Fibroblast of skin of right quadriceps (primary cell): ENCODE measurements at regions not wholly inside any gene's neighbourhood (a gene's known extent, or its start where the extent isn't known, plus 50 kb on each side); places are given as distances from the start of the nearest gene placed in this dataset.

Source experiments
- DNase-seq: peaks from one replicate; pipeline ENCODE4 v3.0.0-alpha.2; 2013

DNA sequence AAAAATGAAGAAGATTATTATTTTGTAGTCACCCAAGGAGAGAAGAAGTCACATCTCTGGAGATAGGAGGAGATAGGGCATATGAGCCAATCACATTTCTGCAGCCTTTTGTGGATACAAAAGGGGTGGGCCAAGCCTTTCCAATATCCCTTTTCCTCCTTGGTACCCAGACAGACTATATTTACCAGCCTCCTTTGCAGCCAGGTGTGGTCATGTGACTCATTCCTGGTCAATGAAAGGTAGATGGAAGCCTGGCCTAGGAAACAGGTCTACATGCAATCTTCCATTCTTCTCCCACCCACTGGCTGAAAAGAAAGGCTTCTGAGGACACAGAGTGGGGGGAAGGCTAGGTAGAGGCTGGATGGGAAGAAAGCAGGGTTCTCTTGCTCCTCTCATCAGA lies 58.1 kb upstream of the ERG start:
- no peak for DNase-seq

DNA sequence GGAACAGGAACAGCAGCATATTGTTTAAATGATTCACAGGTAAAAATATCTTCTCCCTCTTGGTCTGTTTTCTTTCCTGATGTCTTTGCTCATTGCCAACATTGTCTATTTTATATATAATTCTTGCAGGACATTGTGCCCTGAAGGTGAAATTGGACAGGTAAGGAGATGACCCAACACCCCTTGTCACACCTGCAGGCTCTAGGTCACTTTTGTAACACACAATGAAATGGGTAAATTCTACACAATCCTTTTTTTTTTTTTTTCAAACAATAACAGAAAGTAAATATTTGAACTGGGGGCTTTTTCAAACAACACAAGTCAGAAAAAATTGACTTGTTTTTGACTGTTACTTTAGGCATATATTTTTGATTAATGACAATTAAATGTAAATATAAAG lies 62.9 kb upstream of the ERG start:
- no peak for DNase-seq

DNA sequence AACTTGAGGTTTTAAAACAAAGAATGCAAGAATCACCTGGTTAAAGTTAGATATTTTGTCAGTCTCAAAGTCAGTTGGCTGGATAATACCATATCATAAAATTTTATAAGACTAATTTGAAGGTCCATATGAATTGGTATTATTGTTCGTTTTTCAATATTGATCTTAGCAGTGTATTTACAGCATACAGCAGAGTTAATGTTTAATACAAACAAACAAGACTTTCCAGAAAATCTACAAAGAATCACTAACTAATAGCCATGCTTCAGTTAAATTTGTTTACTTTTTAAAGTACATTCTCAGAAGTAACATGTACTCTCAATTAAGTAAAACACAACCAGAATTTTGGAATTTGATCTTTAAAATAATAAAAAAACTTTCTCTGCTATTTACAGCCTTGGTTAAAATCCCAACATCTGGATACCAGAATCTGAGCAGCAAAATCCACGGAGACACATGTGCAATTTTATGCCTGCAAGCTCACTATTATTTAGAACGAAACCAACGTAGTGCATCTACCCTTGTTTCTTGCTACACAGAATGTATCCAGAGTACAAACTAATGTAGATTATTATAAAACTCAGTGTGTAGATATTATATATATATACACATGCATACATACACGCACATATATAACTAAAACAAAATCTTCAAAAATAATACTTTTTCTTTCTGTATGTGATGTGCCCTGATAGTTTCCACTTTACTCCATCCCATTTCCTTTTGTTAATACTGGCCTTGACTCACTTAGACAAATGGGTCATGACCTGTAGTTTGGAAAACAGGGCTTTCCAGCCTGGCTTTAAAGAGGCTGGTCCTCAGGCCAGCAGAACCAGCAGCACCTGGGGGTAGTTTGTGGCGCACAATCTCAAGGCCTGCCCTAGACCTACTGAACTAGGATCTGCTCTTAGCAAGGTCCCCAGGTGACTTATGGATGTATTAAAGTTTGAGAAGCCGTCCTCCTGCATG lies 63.6 kb upstream of the ERG start:
- no peak for DNase-seq

DNA sequence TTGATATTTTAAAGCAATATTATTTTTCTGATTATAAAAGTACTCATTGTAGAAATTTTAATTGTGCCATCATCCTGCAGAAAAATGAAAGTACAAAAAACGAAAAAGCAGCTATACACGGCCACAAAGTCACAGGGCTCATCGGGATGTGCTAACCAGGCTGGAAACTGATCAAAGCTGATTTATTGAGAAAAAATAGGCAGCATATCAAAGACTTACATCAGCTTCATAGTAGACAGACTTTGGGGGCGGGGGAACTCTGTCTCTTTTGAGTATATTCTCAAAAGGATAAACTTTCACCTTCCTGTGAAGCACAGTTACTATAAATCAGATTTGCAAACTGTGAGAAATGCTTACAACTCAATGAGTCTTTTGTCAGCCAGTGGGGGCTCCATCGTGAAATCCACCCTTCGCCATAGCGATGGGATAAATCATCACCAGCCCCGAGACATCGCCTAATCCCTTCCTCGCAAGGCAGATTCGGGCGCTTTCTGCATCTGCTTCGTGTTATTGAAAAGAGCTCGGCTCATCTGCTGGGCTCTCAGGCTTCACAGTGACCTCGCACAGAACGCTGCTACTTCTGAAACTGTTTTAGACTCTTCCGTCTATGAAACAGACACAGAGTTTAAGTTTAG lies 69.2 kb upstream of the ERG start:
- peak; percentile 94 for DNase-seq

DNA sequence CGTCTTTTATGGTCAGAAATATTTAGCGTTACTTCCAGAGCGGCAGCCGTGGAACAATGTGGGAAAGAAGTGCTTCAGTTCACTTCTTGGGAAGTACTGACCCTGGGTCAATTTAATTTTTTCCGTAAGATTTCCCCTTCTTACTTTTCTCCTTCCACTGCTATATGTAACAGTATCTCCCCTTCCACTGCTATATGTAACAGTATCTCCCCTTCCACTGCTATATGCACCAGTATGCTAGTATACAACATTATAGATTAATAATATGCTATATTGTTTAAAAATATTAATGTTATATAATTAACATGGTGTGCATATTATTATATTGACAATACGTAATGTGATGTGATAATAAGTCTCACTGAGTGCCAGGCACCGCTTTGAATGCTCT lies 69.7 kb upstream of the ERG start:
- DNase-seq: no peak

DNA sequence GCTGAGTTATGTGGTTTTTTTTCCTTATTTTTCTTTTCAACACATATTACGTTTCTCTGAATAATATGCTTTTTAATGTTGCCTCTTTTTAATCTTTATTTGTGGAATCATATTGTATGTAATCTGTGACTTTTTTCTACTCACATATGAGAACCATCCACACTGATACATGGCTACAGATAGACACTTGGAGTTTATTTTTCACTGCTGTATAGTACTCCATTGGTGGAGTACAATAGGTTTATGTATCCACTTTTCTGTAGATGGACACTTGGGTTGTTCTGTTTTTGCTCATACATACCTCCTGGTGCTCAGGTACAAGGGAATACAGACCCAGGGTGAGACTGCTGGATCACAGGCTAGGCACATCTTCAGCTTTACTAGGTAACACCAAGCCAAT lies 71.5 kb upstream of the ERG start:
- no peak for DNase-seq

DNA sequence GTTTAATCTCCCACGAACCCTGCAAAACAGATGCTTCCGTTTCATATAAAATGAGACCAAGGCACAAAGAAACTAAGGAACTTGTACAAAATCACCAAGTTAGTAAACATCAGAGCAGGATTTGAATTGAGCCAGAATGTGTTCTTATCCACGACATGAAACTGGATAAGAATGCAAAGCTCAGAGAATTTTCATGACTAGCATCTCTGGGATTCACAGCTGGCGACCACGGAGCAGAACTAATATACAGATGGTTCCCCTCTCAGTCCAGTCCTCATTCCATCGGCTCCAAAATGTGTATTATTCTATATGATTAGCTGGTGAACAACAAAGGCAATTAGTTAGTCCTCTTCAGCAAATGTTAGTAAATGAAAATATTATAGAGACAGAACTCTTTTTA lies 72.3 kb upstream of the ERG start:
- DNase-seq: peak; percentile 15

DNA sequence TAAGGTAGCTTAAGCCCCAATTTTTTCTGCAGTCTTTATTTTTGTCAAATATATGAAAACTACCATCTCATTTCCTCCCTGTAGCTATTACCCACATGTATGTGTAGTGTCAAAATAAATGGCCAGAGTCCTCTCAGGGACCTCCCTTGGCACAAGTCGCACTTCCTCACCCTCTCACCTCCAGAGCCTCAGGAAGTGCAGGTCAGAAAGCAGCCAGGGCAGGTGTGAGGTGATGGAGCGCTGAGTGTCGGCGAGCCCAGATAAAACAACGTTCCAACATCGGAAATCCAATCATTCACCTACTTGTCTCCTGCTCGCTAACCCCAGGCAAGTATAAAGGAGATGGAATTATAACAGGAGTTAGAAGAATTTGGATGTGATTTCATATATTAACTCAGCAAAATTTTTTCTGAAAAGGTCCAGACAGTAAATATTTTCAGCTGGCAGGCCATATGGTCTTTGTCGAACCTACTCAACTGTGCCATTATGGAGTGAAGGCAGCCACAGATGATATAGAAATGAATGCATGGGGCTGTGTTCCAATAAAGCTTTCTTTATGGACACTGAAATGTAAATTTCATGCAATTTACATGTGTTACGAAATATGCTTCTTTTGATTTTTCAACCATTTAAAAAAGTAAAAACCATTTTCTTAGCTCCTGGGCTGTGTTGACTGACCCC lies 76.8 kb upstream of the ERG start:
- no peak for DNase-seq

DNA sequence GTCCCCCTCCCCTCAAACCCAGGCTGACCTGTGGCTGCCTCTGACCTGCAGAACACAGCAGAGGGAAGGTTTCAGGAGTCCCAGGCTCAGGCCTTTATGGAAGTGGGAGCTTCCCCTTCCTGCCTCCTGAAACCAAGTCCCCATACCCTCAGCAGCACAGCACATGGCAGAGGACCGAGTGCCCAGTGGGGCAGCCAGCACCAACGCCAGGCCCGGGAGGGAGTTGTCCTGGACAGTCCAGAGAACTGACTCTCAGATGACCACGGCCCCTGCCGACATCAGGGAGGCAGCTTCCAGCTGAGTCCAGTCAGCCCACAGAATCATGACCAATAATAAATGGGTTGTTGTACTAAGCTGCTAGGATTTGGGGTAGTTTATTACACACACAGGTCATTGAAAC lies 79.6 kb upstream of the ERG start:
- no peak for DNase-seq

DNA sequence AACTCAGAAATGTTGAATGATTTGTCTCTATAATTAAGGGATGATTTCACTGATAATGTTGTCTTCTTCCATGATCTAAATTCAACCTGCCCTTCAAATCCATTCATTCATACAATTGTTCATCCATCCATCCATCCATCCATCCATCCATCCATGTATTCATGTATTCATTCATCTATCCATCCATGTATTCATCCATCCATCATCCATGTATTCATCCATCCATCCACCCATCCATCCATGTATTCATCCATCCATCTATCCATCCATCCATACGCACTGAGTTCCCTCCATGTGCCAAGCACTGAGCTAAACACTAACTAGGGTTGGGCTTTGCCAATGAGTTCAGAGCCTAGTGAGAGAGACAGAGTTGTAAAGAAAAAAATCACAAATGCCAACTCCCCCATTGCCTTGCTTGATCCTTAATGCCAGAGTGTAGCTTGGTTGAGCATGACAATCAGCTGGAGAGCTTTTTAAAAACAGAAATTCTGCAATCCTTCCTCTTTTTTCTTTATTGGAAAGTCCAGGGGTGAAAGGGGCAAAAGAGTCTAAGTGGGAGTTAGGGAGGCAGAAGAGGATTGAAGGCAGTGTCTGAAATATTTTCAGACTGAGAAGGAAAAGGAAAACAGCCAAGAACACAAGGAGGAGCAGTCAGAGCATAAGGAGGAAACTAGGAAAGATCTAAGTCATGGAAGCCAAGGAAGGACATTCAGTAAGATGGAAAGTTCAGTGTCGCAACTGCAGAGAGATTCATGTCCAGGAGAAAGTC lies 92.4 kb upstream of the ERG start:
- DNase-seq: no peak

DNA sequence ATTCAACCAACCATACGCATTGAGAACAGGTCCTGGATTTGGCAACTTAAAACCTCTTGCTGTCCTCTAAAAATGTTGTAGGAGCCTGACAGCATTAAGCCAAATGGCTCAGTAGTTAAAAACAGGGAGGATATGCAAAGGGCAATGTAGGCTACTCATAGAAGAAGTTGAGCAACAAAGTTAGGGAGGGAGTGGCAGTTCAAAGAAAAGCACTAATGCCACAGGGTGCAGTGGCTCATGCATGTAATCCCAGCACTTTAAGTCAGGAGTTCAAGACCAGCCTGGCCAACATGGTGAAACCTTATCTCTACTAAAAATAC lies 92.9 kb upstream of the ERG start:
- no peak for DNase-seq

DNA sequence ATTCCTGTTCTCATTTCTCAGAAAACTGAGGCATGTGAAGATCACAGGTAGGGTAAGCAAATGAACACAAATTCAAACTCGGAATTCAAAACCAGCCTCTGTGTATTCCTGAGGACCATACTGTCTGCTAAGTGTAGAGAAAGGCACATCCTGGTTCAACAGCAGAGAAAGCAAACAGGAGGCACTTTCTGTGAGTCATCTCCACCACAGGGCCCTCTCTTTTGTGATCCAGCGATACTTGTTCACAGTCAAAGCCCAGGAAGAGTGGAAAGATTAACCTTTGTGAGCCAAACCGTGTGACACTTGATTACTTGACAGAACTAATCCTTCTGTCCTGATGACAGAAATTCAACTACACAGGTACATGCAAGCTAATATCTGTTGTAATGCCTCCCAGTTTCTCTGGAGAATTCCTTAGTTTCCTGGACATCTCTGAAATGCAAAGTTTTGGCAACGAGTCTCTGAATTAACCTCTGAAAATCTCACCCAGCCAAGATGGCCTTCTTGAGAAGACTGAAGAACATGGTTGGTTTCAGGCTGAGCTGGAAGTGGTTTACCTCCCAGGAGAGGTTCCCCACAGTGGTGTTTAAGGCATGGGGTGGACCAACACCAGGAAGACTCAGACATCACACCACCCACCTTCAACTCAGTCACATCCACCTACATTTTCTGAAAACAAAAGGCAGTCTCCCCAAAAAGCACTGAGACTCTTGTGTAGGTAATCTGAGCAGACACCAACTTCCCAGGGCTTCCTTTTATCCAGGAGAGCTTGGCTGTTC lies 98.2 kb upstream of the ERG start:
- no peak for DNase-seq

DNA sequence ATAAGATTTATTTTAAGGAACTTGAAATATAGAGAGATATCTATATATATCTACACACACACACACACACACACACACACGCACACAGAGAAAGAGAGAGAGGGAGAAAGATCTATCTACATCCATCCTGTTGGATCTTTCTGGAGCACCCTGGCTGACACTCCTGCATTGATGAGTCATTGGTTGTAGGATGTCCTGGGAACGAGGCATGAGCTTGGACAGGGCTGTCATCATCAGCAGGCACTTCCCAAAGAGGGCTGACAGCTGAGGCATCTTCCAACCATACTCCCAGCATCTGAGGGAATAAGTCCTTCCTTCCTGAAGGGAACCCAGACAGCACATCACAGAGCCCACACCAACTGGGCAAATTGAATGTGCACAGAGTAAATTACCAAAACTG lies 99.1 kb upstream of the ERG start:
- peak; percentile 22 for DNase-seq

DNA sequence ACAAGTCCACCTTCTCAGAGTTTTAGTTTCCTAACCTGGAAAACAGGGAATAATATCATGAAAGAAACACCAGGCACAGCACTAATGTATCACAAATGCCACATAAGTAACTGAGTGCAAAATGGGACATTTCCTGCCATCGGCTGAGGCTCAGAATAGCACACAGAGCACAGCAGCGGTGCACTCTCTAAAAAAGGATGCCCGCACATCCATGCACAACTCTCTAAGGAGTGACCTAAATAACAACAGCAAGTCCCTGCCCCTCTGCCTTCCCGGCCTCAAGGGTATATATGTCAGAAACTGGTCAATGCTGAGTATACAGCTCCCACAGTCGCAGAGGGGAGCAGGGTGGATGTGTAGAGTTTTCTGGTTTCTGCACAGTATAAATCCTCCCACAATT lies 100.1 kb upstream of the ERG start:
- no peak for DNase-seq

DNA sequence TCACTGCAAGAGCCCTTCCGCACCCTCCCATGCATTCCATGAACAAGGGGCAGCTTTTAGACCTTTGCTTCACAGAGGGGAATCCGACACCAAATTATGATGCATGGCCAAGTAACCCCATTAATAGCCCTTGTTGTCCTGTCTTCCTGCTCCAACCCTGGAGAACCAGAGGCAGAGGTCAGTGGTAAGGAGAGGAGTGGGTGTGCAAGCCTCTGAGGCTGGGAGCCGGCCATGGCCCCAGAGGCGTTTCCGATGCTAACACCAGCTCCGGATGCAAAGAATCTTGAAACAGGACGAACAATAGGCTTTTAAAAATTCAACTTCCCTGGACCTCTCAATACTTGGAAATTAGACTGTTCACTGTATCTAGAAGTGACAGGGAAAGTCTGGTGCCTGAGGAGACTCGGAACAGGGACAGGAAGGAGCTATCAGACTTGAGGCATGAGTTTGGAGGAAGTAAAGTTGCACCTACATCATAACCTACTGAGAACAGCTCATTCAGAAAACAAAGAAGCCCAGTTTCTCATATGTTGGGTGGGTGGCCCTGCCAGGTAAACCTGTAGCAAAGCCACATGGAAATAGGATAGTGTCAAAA lies 101.2 kb upstream of the ERG start:
- DNase-seq: no peak

DNA sequence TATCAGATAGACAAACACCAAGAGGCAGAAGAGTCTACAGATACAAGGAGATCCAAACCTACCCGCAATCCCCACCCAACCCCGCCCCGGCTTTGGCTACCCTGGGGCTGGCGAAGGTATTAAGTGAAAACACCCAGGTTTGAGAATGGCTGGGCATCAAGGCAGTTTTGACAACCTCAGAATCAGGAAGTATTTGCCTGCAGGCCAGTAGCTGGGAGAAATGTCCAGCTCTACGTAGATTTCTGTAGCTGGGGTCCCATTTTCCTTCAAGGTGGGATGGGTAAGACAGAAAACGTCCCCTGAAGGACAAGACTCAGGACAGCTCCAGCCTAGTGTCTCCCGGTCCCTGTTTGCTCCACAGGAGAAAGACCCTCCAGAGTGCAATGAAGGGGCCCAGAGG lies 101.8 kb upstream of the ERG start:
- no peak for DNase-seq

DNA sequence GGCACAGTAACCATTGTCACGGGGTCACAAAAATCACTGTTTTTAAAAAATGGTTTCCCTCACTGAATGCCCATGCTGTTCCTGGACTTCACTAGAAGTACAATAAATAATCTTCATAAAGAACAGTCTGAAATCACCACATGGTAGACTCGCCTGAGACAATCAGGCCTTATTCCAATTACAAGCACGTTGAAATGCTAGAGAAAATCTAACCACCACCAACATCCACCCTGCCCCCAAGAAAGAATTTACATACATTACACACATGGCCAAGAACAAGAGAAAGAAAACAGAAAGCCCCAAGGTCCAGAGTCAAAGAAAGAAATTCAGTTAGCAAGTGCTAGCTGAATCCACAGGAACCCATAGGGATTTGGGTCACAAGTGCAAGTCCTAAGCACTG lies 107.0 kb upstream of the ERG start:
- no peak for DNase-seq

DNA sequence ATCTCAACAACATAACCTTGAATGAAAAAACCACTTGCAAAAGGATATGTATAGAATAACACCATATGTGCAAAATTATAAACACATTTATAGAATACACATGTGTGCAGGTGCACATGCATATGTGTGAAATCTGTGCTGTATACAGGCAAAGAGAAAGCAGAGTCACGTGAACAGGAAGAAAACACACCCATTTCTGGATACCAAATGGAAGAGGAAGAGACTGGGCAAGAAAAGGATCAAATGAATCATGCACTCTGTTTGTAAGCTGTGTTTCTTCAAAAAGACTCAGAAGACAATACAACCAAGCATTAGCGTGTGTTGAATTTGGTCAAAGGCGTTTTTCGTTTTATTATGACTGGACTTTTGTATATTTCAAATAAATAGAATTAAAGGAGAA lies 111.3 kb upstream of the ERG start:
- DNase-seq: no peak

DNA sequence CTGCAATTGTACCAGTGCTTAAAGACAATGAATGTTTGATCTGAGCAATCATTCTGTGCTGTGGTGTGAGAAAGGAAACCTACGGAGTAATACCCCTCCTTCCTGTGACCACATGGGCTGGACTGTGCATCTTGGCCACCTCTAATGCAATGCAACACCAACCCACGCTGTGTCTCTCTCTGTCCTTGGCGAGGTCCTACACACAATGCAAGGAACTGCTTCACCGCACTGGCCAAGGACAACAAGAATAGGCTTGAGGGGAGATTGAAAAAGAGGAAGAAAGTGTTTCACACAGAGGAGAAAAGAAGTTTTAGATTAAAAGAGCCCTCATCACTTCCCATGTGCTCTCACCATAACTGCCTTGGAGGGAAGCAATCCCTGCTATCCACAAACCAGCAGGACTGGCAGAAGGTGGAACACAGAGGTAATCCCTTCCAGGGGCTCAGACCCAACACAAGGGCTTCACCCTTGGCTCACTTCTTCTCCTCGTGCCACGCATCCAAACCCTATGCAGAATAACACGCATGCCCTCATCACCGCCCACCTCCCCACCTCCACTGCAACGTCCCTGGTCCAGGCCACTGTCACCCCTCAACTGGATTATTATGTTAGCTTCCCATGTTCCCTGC lies 112.5 kb upstream of the ERG start:
- no peak for DNase-seq

DNA sequence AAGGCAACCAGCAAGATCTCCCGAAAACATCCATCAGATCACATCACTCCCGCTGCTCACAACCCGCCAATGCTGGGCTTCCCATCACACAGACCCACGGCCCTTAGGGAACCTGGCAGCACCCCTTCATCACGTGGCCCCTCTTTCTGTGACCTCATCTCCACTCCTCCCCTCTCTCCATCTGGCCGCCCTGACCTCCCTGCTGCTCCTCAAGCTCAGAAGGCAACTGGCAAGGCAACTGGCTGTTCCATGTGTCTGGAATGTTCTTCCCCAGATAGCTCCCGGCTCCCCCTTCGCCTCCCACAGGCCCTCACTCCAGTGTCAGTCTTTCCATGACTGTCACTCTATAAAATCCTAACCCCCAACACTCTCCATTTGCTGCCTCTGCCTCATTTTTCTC lies 113.0 kb upstream of the ERG start:
- no peak for DNase-seq

DNA sequence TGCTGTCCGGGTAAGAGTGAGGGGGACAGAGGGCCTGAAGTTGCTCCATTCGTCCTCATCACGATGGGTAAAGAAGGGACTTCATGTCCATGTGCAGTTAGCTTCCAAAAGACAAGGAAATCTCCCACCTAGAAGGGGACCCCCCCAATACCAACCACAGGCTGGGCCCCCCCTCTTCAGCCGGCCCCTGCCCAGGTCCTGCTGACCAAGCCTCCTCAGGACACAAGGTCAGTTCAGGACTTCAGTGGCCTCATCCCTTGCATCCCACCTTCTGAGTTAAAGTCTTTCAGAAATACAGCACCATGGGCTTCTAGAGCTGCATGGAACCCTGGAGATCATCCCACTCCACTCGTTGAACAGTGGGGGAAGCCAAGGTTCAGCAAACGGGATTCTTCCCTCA lies 115.4 kb upstream of the ERG start:
- DNase-seq: no peak

DNA sequence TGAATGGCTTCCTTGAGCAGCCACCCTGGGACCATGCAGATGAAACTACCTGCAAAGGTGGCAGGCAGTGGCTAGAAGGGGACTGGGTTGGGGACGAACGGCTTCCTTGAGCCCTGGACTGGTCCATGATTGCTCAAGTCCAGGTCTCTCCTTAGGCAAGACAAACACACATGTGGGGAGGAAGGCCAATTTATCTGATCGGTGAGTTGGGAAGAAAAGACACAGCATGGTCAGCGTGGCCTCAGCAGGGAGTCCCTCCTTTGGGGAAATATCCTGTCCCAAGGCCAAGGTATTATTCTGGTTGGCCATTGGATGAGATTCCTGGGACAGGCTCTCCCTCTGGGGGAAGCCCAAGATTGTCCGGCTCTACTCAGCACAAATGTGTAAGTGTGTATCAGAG lies 116.3 kb upstream of the ERG start:
- DNase-seq: no peak
